HG03571 (cell line): ENCODE measurements at regions not wholly inside any gene's neighbourhood (a gene's known extent, or its start where the extent isn't known, plus 50 kb on each side); places are given as distances from the start of the nearest gene placed in this dataset.
"Not testable (repeated sequence)": the region's sequence is repeated elsewhere in the genome, so short reads cannot be mapped to it uniquely, and the experiment has no call there.

Experiments
- ATAC-seq: cut with Tn5 transposase; IDR thresholded peaks from one replicate; pipeline ENCODE4 v1.9.1; 2021; ENCODE audit not compliant: unreplicated experiment

GRCh38 chr10:106309376-106309775 lies 855.1 kb downstream of the SORCS1 start:
- ATAC-seq: no peak

DNA sequence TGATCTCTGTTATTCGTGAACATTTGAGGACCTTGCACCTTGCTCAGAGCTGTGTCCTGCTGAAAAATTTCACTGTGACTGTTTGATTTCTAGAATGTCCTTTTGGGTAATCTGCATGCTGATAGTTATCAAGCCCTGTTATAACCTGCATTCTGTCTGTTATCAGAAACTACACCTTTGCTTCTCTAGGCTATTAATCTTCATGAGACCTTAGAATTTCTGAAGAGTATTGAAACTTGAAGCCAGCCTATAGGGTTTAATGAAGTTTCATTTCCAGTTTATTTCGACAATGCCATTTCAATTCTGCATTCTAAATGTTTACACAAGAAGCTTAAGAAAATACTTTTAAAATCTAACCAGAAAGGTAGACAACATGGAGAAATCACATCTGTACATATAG lies 856.2 kb downstream of the SORCS1 start:
- ATAC-seq: no peak

DNA sequence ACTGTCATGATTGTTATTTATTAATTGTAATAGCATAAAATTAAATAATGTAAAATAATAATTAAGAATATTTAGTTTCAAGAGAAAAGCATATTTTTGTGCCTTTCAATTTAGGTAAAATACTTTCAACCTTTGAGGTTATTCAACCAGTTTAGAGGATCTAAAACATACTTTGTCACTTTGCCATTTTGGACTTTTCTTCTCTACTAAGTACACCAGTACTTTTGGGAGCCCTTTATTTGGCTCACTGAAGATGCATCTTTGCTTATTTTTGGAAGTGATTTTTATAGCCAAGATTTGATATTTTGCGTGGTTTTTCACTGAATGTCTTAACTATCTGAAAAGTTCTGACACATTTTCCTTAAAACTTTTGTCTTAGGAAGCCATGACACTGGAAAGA lies 860.5 kb downstream of the SORCS1 start:
- ATAC-seq: no peak

GRCh38 chr10:106302961-106303360 lies 861.5 kb downstream of the SORCS1 start:
- no peak for ATAC-seq

- ATAC-seq: no peak
Observed at GRCh38 chr10:106301146-106301545, 863.4 kb downstream of the SORCS1 start.

- ATAC-seq: no peak
Observed at GRCh38 chr10:106296750-106297392, 867.6 kb downstream of the SORCS1 start.

- no peak for ATAC-seq
Observed at GRCh38 chr10:106284802-106285587, 879.5 kb downstream of the SORCS1 start.

DNA sequence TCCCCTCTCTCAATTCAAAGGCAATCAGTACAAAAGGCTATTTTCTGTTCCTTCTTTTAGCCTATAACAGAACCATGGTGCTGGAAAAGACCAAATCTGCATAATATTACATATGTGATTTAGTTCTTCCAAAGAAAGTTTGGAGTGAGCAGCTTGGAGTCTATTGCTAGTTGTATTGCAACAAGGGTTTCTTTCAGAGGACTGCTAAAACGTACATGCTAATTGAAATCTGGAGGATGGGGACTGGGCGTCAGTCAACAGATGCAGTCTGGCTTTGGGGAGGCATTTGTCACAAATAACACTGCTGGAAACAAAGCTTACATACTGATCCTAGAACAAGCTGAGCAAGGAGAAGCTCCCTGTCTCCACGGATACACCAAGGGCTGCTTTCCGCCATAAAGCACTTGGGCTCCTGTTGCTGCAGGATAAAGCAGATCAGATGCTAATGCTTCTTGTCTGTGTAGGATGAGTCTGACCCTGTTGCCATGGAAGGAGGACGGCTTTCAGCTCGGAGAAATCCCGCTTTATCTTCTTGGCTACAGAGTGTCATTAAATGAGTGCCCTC lies 883.5 kb downstream of the SORCS1 start:
- no peak for ATAC-seq

- no peak for ATAC-seq
Observed at GRCh38 chr10:106278383-106278782, 886.1 kb downstream of the SORCS1 start.

DNA sequence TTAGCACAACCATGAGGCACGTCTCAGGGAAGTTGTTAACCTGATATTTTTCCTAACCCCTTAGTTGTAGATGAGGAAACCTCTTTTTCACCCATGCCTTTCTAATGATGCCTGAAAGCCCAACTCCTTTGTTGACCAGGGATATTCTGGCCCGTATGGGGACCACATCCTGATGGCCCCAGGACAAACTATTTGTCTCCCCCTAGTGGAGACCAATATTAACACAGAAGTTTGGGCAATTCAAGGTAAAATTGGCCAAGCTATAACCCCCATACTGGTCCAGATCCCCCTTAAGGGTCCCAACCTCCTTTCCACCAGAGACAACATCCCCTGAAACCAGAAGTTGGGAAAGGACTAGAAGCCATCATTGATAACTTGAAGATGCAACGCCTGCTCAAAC lies 893.3 kb downstream of the SORCS1 start:
- no peak for ATAC-seq

GRCh38 chr10:106268000-106268399 lies 896.5 kb downstream of the SORCS1 start:
- ATAC-seq: no peak

- ATAC-seq: no peak
Observed at GRCh38 chr10:106267591-106267990, 896.9 kb downstream of the SORCS1 start.

GRCh38 chr10:106257432-106257831 lies 907.1 kb downstream of the SORCS1 start:
- not testable (repeated sequence) for ATAC-seq

GRCh38 chr10:106255111-106255678 lies 909.3 kb downstream of the SORCS1 start:
- no peak for ATAC-seq

DNA sequence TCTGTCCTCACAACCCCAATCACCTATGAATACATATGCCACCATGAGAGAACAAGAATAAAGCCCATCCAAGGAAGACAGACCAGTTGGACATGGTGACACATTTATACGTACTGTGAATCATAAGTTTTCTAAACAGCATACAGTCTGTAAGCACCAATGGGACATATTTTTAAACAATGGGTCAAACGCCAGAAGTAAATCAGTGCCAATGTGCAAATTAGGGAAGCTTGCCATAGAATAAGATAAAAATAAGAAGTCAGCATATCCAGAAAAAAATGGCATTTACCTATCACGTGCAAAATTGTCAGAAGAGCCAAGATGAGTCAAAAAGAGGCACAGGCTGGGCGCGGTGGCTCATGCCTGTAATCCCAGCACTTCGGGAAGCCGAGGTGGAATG lies 910.4 kb downstream of the SORCS1 start:
- no peak for ATAC-seq

DNA sequence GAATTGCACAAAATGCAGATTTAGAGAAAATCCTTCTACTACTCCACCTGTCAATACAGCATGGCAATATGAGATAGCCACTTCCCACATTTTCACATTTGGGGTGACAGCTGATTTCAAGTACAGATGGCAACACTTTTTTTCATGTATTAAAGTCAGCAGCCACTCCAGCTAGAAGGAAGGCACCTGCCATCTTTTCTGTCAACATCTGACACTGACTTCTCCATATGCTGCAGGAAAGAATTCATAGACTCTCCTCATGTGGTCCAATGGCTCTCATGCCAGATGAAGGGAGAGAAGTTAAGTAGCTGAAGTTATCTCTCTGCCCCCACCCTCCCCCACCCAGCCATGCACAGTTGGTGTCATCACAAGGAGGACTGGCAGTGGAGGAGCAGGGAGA lies 912.0 kb downstream of the SORCS1 start:
- ATAC-seq: no peak

- ATAC-seq: no peak
Observed at GRCh38 chr10:106251573-106251972, 912.9 kb downstream of the SORCS1 start.

DNA sequence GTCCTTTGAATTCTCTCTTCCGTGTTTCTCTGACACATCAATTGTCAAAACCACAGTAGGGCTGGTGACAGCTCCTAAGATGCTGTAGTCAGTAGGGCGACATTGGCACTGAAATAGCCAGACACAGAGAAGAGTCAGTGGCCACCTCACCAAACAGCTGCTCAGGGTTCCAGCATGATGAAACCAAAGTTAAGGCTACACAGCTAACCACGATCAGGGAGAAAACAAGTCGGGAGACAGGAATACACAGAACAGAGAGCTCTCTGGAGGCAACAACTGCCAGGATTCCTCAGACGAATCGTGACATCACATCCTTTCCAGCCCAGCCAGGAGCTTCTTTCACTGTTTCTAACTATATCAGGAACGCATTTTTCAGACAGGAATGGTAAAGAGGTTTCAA lies 922.2 kb downstream of the SORCS1 start:
- ATAC-seq: no peak

DNA sequence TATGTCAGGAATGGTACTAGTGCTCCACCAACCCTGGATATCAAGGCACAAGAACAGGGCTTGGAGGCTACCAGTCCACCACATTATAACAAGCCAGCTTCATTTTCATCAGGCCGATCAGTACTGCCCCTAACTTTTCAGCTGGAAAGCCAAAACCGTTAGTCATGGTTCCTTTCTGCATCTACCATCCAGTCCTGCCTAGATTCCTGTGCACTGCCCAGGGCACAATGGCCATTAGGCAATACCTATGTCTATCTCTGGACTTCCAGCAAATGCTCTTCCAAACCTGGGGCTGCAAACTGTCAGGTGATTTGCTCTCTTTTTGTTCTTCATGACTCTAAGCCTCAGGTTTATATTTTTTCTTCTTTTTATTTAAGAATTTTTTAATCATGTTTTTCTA lies 937.7 kb downstream of the SORCS1 start:
- ATAC-seq: no peak

DNA sequence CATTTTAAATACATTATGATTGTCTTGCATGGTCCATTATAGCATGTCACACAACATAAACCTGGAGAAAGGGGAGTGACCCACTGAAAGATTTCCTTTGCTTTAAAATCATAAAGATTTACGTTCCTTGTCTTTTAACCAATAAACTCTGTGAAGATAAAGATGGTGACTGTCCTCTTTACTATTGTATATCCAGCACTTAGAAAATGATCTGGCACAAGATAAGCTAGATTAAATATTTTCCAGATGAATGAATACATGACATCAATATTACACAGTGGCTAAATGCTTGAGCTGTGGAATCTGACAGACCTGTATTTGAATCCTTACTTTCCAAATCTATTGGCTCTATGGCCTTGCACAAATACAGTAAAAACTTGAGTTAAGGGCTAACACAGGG lies 938.4 kb downstream of the SORCS1 start:
- ATAC-seq: no peak

GRCh38 chr10:106224676-106225075 lies 939.8 kb downstream of the SORCS1 start:
- no peak for ATAC-seq

DNA sequence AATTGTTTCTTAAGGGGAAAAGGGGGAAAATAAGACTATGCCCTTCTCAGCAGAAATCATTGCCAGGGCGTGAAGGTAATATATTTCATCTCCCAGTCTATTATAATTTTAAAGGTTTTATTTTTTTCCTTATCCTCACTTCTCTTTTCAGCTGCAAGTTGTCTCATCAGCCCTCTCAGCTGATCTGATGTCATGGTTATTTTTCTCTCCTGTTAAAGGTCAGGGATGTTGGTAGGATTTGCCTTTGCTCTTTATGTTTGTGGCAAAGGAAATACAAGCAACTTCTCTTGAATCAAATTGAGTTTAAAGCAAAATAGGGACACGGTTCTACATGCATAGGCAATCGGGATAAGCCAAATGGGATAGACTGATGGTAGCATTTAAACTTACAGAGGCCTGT lies 946.9 kb downstream of the SORCS1 start:
- no peak for ATAC-seq
